Heart right ventricle (tissue), 16 donors: ENCODE measurements at regions not wholly inside any gene's neighbourhood (a gene's known extent, or its start where the extent isn't known, plus 50 kb on each side); places are given as distances from the start of the nearest gene placed in this dataset.

Experiments used
- ATAC-seq, 8 donors: fragments of 200-7000 bp; cut with Tn5 transposase; one replicate each; pipeline ENCODE4 v1.9.1; 2020; ENCODE audit warnings: mild to moderate bottlenecking in 8 of 8, moderate library complexity in 8 of 8, moderate number of reproducible peaks in 1 of 8
- DNase-seq, 2 donors: peaks; one replicate each; pipeline ENCODE4 v3.0.0-alpha.2; 2020
- H3K27ac ChIP-seq, 10 donors: fragments of 200-600 bp; sonication (generic) in 2 of 10; one replicate each; pipeline versions ENCODE4 v1.5.0 to v1.8.0; 2020 to 2022; ENCODE audit warnings: mild to moderate bottlenecking in 3 of 10
- H3K27me3 ChIP-seq, 7 donors: fragments of 200-600 bp; one replicate each; pipeline ENCODE4 v1.8.0; 2021 to 2022; ENCODE audit warnings: mild to moderate bottlenecking in 2 of 7
- H3K36me3 ChIP-seq, 9 donors: fragments of 200-600 bp; sonication (generic) in 1 of 9; one replicate each; pipeline versions ENCODE4 v1.5.0 to v1.8.0; 2020 to 2022; ENCODE audit warnings: mild to moderate bottlenecking in 2 of 9
- H3K4me1 ChIP-seq, 9 donors: fragments of 200-600 bp; sonication (generic) in 1 of 9; one replicate each; pipeline versions ENCODE4 v1.5.0 to v1.8.0; 2020 to 2022; ENCODE audit warnings: mild to moderate bottlenecking in 4 of 9
- H3K4me3 ChIP-seq, 10 donors: fragments of 200-600 bp; sonication (generic) in 2 of 10; one replicate each; pipeline versions ENCODE4 v1.5.0 to v1.8.0; 2020 to 2022; ENCODE audit warnings: mild to moderate bottlenecking in 7 of 10, moderate library complexity in 2 of 10
- H3K9me3 ChIP-seq, 11 donors: fragments of 200-600 bp in 10 of 11; sonication (generic) in 2 of 11; one replicate each; pipeline versions ENCODE4 v1.5.0 to v1.8.0; 2013 to 2022; ENCODE audit warnings: mild to moderate bottlenecking in 2 of 11, control low read depth in 1 of 11, moderate library complexity in 1 of 11
- CTCF ChIP-seq, 9 donors: fragments of 200-600 bp; sonication (generic) in 2 of 9; IDR thresholded peaks; one replicate each; pipeline versions ENCODE4 v1.5.0 to v1.8.0; 2021 to 2022; ENCODE audit warnings: antibody characterized with exemption in 9 of 9, mild to moderate bottlenecking in 5 of 9, moderate library complexity in 1 of 9
- WGBS, 2 donors: extraction: QIAGEN DNeasy Blood & Tissue Kit; methylation state at CpG; one replicate each; pipeline ENCODE4 v1.1.7; 2013; ENCODE audit warnings: inconsistent platforms in 1 of 2; 5-methylcytosine and 5-hydroxymethylcytosine counted together
- intact Hi-C, 10 donors: fragments of 100-400 bp; cut with DNase I; formaldehyde crosslinking; loops; one replicate each; pipeline versions ENCODE4 v1.11.1 to v1.14.2; 2022
- donor health status: Arrhythmogenic right ventricular cardiomyopathy.
- donor health status: ischemic (EF 13 %, LVEDD 7.1; RV severe dilation, severe dysfunction).
- donor health status: healthy with polysubstance abuse.
- donor health status: DM: no; HTN: yes; CAD: no.
- donor health status: DM: no; HTN: no; CAD: no.
- donor health status: ischemic (EF 25% LVEDD 6.9; RV normal size, moderate dysfunction).
- donor health status: ischemic (EF 25% LVEDD 5.7; RV mildly dilated, moderate dysfunction).
- donor health status: healthy.
- donor health status: DM: yes; HTN: yes; CAD: no.
- donor health status: Ischemic cardiomyopathy.
- donor health status: ischemic (EF 35%, LVEDD 5.7; RV mildly dilated, moderate dysfunction).
- donor health status: nonischemic (EF 11% LVEDD 7.7; RV severe dilation, severe dysfunction).
- donor health status: DM: yes; HTN: yes; CAD: no.
- donor health status: PGD.
- donor health status: ischemic (EF 29% LVEDD 5.4; RV normal size, mild dysfunction).
- donor health status: nonischemic (EF 23%, LVEDD 6.1; RV moderate dilation, normal function).

GRCh38 chr2:8544786-8545694, 136.8 kb upstream of the ID2 start:
- intact Hi-C loops, result loop anchor here in 3 of 10 donors (5.0 to 10.0 kb wide), 2 partner anchors 137 to 140 kb away; partner anchors contain the start of gene ID2 (in 3 of the 3)
- peak; percentile 64 to 91 (median 84) for ATAC-seq
- peak overlapping the region in 5 of 10 donors; percentile 36 to 91 (median 52) for H3K27ac ChIP-seq
- peak in 8 of 9 donors; percentile 18 to 64 (median 50) for TF ChIP-seq CTCF (IDR thresholded peaks at IDR 0.05)
- H3K36me3 ChIP-seq, result no peaks in the 10 kb centered on the region
- H3K27me3 ChIP-seq, result no peaks in the 10 kb centered on the region
- DNase-seq, result peak; percentile 63 to 73
- no peaks in the 10 kb centered on the region for H3K9me3 ChIP-seq
- WGBS, 2 donors, result 59 to 63% methylated on average over 27 of the region's 27 CpGs
- no peak overlapping the region for H3K4me3 ChIP-seq
- H3K4me1 ChIP-seq, result peaks cover 0 to 71% (median 35%) of the 10 kb centered on the region in 9 donors

DNA sequence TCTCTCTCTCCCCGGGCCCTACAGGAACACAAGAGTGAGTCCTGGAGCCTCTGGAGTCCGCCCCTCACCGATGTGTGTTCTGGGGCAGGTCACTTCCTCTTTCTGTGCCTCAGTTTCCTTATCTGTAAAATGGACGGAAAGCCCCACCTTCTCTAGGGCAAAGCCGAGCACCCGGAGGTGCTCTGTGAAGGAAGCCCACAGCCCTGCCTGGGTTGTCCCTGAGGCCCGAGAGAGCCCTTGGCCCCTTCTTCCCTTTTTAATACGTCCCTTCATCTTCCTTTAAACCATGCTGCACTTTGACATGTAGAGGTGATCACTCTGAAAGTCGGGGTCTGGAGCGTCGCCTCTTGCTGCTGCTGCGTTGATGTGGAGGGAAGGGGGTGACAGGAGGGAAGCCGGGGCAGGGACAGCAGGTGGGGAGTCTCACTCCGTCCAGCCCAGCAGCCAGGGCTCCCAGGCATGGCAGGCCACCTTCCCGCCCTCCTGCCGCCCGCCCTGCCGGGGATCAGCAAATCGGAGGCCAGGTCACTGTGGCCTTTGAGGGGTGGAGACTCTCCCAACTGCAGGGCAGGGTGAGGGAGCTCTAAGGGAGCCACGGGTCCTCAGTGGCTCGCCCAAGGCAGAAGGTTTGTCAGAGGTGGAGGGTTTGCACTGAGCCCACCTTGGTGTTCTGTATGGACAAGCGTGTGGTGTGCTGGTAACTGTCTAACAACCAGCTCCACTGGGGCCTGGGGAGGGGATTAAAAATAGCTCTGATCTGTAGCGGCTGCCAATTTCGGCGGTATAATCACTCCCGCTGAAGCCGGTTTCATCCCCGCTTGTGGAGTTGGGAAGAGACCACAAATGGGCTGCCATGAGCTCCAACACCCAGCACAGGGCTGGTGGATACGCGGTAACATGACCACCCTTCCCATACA, 135.9 kb upstream of the ID2 start:
- Histone ChIP-seq H3K27ac (peak overlapping the region in 3 of 10 donors; percentile 7 to 91 (median 39)), H3K36me3 (no peaks in the 10 kb centered on the region), H3K4me1 (peaks cover 0 to 62% (median 29%) of the 10 kb centered on the region in 9 donors), H3K4me3 (no peak overlapping the region), H3K27me3 (no peaks in the 10 kb centered on the region), H3K9me3 (no peaks in the 10 kb centered on the region)
- TF ChIP-seq CTCF (IDR thresholded peaks at IDR 0.05), result no peak
- whole genome bisulfite sequencing, 2 donors, result 82 to 88% methylated on average over 30 of the region's 30 CpGs
- intact Hi-C loops, result loop anchor here in 2 of 10 donors (10.0 kb wide), 1 partner anchor 139 kb away; the partner anchor contains the start of gene ID2 (in 2 of the 2)
- DNase-seq, result no peak
- ATAC-seq, result peak in 5 of 8 donors; percentile 5 to 50 (median 32)

GRCh38 chr2:8546612-8547283, 135.1 kb upstream of the ID2 start:
- no peaks in the 10 kb centered on the region for H3K9me3 ChIP-seq
- ATAC-seq (no peak), DNase-seq (no peak)
- no peaks in the 10 kb centered on the region for H3K36me3 ChIP-seq
- intact Hi-C loops, result loop anchor here in 2 of 10 donors (10.0 kb wide), 1 partner anchor 138 kb away; the partner anchor contains the start of gene ID2 (in 2 of the 2)
- TF ChIP-seq CTCF (IDR thresholded peaks at IDR 0.05), result no peak
- H3K4me3 ChIP-seq, result no peak overlapping the region
- H3K27me3 ChIP-seq, result no peaks in the 10 kb centered on the region
- H3K4me1 ChIP-seq, result peaks cover 0 to 54% (median 29%) of the 10 kb centered on the region in 9 donors
- H3K27ac ChIP-seq, result peak overlapping the region in 2 of 10 donors; percentile 7 to 91
- 84 to 91% methylated on average over 16 of the region's 16 CpGs for WGBS, 2 donors
